HL-60/S4 treated with phorbol 12-myristate 13-acetate at 8.2 ng/mL for 4 days and 3 days (cell line): ENCODE measurements at regions not wholly inside any gene's neighbourhood (a gene's known extent, or its start where the extent isn't known, plus 50 kb on each side); places are given as distances from the start of the nearest gene placed in this dataset.
"Not testable (repeated sequence)": the region's sequence is repeated elsewhere in the genome, so short reads cannot be mapped to it uniquely, and the experiment has no call there.

ENCODE experiments used
- in situ Hi-C: fragments of 300-500 bp; cut with MboI; formaldehyde crosslinking; loops from 2 replicates; pipeline ENCODE4 v1.15.0; 2022; ENCODE audit warnings: low sequenced_read_pairs

DNA sequence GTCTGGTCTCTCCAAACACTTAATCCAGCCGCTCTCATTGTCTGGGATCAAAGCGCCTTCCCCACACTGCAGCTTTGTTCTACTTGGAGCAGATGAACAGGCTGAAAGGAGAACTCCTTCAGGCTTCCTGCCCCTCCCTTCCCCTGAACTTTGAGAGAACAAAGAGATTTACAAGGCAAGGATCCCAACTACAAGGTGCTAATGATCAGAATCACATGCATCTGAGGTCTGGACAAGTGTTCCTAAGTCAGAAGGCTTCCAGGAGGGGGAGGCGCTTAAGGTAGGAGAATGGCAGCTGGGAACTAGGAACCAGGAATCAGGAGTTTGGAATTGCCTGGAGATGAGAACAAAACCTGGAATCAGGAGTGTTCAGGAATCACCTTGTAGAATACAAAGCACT, 606.3 kb upstream of the CDH11 start:
- in situ Hi-C loops = no loop called here

DNA sequence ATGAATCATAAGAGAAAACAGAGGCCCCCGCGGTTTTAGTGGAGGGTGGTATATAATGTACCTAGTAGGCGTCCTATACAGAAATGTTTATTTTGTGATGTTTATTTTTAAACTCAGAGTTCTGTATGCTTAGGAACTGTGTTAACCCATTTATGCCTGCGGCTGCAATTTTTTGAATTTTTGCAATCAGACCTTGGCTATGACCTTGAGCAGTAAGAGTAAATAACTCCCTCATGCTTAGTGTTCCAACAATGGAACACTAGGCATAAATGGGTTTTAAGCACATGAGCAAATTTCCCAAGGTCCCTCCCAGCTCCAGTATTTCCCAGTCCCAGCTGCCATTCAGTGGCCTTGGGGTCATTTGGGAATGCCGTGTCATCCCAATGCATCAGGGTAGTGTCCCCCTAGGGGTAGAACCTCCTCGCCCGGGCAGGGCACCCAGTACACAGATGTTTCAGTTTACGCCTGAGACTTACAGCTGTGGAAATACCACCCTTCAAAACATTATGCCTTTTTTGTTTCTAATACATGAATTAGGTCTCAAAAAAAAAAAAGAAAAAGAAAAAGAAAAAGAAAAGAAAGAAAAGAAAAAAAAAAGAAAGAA, 605.8 kb upstream of the CDH11 start:
- in situ Hi-C loops = no loop called here

DNA sequence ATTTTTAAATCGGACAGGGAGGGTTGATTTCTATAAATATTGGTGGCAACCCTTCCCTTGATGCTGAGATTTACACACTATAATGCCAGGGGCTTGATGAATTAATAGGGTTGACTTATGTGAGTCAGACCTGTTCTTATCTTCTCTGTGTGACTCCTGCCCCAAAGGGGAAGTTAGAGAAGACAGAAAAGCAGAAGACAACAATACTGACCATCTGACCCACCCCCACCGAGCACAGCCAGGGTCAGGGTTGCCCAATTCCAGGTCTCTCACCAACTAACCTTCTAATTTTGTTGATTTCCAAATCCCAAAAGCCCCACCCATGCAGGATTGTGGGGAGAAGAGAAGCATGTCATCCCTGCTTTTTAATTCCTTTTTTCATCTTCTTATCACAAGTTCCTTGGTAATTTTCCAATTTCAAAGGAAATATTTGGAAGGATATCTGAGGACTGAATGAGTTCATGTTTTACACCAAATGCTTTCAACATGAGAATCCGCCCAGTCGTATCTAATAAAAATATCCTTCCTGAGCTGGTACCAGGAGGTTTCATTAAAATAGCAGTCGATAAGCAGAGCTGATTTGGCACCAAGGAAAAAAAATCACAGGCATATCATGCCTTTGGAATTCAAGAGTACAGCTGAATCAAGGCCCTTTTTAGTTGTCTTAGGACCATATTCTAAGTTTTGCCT, 603.4 kb upstream of the CDH11 start:
- in situ Hi-C loops = no loop called here

DNA sequence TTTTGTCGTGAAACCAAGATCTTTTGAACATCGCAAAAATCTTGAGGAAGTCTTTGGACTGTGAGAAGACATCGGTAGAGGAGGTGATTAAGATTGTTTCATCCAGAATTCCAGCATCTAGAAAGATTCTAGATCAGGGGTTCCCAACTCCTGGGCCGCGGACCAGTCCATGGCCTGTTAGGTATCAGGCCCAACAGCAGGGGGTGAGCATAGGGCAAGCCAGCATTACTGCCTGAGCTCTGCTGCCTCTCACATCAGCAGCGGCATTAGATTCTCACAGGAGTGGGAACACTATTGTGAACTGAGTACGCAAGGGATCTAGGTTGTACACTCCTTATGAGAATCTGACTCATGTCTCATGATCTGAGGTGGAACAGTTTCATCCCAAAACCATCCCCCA, 600.6 kb upstream of the CDH11 start:
- in situ Hi-C loops = no loop called here

DNA sequence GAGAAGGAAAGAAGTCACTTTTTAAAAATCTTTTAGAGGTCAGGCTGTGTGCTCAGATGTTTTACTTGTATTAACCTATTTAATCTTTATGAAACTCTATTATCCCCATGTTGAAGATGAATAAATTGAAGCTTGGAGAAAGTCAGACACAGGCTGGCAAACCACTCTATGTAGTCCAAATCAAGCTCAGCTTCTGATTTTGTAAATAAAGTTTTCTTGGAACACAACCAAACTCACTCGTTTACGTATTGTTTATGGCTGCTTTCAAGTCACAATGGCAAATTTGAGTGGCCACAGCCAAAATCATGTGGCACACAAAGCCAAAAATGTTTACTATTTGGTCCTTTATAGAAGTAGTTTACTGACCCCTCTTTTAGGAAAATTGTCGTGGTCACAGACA, 596.0 kb upstream of the CDH11 start:
- in situ Hi-C loops = no loop called here

DNA sequence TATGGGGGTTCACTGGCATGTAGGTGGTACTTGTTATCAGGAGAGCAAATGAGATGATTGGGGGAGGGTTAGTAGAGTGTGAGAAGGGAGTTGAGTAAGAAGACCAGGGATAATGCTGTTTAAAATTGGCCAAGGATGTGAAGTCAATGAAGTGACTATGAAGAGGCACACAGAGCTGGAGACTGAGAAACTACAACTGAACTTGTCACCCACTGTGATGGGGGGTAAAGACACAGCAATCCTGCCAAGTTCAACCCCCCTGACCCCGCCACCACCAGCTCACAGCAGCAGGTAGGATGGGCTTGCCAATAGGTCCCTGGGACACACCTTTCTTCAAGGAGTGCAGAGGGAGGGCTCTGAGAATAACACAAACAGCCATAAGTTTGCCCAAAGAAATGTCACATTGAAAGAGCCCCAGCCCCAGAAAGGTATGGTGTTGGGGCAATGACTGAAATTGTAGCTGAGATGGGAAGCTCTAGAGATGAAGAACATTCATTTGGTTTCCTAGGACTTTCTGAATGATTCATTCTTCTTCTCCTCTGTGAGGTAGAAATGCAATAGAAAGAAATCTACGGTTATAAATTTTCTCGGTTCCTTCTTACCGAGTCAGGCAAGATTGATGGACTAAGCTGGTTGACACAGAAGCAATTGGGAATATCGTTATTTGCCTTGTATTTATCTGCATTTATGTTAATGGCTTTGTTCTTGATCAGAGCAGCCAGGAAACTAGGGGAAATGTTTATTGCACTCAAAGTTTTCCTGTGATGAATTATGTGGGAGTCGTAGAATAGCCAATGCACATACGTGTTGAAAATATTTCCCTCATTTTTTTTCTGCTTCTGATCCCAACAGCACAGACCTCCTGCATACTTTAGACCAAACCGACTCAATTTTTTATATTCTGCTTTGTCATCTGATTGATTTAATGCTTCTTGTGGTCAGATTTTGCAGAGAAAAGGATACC, 595.2 kb upstream of the CDH11 start:
- in situ Hi-C loops = no loop called here

DNA sequence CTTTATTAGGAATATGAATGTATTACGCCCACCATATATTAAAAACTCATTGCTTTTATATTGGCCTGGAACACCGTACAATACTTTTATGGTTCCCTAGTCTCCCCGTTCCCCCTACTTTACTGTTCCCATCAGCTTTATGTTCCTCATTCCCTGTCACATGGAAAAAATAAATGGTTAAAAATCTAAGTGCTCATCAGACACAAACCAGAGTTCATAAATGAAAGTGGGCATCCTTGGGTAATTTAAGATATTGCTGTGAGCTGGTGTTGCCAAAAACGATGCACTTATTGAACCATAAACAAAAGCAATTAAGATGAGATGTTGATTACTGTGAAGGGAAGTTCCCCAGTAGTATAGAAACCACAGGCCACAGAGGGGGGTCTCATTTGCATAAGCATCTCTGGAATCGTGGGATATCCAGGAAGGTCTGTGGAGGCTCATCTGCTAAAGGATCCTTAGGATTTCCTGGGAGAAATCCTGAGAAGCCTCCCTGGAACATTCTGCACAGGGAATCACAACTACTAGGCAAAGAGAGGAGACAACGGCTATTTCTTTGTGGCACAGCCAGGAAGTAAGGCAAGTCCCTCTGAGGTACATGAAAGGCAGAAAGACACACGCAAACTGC, 591.4 kb upstream of the CDH11 start:
- in situ Hi-C loops = no loop called here

DNA sequence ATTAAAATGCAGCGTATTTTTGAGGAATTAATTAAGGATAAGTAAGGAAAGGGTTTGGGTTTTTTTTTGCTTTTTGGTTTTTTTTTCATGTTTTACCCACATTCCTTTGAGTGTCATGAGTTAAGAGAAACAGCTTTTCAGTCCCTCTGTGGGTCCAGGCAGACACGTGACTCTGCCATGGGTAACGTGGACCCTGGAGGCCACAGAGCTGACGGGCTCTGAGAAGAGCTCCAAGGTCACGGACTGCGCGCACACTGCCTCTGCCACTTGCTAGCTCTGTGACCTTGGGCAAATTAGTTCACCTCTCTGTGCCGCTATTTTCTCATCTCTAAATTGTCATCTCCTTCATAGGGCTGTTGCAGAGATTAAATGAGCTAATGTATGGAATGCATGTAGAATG, 588.2 kb upstream of the CDH11 start:
- in situ Hi-C loops = no loop called here

DNA sequence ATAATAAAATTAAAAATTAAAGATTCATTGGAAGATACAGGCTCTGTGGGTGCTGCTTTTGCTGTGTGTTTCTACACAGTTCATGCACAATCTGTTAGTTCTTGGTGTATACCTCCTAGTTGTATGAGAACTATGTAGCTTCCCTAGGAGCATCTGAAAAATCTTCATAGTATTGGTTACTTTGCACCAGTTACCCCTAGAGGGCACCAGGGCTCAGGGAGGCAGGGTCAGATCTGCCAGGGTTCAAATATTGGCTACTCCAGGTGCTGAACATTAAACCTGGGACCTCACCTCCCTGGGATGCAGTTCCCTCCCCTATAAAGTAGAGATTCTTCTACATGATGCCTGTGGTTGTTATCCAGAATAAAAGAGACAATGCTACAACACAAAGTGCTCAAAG, 583.0 kb upstream of the CDH11 start:
- in situ Hi-C loops = no loop called here

DNA sequence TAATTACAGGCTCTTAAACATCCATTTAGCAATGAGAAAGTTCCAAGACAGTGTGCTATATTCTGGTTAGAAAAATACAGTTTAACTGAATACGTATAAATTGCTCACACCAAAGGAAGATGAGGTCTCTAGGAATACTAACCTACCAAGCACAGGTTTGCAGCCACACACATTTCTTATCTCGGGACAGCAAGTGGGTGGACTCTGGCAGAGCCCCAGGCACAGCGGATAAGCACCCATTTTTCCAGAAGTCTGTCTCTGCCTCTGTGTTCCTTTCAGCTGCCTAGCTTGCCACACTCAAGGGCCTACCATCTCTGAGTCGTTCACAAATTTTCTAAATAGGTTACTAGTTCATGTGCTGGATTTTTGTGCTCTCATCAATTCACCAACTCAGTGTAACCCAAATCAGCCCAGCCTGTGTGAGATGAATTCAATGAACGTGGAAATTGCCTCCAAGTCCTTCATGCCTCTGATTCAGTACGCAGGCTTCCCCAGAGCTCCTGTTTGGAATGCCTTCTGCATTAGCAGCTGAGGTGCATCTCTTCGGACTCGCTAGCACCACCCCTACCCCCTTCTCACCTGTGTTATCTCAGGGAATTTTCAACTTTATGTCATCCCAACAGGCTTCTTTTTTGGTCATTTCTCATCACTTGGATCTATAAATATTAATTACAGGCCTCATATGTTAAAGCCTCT, 581.0 kb upstream of the CDH11 start:
- in situ Hi-C loops = no loop called here

DNA sequence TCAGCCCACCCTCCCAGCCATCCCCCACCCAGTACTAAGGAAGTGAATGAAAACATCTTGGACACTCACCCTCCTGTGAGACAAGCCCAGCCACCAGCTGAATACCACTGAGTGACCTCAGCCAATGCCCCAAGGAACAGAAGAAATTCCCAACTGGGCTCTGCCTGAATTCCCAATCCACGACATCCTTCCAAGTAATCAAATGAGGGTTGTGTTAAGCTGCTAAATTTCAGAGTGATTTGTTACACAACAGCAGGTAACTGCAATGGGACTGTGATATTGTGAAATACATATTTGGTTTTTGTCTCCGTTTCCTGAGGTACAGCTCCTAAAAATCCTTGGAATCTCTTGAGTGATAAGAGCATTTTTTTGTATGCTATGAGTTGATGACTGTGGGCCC, 578.7 kb upstream of the CDH11 start:
- in situ Hi-C loops = no loop called here

DNA sequence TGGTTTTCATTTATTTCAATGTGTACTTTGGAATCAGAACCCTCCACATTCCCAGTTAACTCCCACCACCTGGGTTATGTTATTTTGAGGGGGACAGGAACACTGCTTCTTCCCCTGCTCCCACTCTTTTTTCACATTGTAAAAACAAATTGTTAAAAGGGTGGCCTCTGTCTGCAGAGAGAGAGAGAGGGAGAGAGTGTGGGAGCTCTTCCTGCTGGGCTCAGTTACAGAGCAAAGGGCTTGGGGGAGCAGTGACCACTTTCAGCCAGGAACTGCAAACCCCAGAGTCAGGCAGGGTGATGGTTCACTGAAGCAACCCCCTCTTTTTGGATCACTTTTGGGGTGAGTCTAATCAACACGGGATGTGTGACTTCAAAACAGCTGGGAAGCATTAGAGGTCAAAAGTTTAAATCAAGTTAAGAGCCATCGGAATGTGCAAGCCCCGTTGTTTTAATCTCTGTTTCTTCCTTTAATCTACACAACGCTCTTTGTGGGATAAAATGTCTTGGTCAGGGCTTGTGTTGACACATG, 577.0 kb upstream of the CDH11 start:
- in situ Hi-C loops = no loop called here

DNA sequence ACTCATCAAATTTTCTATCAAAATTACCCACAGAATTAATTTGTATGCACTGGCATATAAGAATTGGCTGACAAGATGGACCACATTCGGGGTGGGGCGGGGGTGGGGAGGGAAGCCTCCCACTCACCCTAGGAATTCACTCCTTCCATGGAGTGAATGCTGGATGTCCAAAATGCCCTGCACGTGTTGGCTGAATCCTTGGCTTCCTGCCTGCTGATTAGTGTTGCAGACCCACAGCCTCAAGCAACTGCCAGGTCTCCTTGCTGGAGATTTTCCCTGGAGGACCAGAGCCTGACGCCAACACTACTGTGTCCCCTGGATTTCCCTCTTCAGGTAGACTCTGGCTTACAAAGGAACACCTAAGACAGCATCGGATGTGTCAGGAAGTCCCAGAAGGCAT, 575.7 kb upstream of the CDH11 start:
- in situ Hi-C loops = no loop called here

DNA sequence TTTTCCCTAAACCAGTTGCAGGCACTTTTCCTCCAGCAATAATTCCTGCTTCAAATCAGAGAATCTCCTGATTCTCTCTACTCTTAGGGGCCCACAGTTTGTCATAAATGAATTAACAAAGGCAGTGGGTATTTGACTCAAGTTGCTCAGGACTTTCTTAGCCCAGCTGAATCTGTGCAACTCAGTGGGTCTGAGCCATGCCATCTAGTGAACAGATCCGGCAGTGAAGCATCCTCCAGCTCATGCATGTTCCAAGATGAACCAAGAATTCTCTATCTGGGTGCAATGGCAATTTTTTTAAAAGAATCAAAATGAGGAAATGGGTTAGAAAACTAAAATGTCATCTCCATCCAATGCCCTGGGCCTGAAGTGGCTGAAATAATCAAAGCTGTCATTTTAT, 575.2 kb upstream of the CDH11 start:
- in situ Hi-C loops = no loop called here

DNA sequence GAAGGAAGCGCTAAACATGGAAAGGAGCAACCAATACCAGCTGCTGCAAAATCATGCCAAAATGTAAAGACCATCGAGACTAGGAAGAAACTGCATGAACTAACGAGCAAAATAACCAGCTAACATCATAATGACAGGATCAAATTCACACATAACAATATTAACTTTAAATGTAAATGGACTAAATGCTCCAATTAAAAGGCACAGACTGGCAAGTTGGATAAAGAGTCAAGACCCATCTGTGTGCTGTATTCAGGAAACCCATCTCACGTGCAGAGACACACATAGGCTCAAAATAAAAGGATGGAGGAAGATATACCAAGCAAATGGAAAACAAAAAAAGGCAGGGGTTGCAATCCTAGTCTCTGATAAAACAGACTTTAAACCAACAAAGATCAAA, 570.0 kb upstream of the CDH11 start:
- in situ Hi-C loops = not testable (repeated sequence)

DNA sequence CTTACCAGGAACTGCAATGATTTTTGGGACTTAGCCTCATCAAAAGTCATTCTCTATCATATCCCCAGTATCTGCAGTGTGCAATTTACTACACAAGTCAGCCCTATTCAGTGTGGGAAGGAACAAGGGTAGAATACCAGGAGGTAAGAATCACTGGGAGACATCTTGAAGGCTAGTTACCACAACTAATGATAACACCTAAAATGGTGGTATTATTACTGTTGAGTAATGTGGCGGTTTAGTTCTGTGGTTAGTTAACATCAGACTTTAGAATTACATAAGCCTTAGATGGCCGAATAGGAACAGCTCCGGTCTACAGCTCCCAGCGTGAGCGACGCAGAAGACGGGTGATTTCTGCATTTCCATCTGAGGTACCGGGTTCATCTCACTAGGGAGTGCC, 567.9 kb upstream of the CDH11 start:
- in situ Hi-C loops = no loop called here

DNA sequence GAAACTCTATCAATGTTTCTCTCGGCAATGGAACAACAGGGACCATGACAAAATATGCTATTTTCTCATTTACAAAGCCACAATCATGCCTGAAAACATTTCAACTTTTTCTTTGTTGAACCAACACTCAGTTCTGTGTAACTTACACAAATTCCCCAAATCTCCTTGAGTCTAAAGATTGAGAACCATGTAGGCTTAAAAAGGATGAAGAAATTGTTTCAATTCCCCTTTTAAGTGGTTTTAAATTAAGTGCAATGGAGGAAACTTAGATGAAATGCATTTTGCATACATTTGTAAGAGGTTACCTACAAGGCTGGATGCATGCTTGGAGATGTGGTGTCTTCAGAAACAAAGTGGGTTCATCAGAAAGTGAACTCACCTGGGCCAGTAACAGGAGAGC, 566.4 kb upstream of the CDH11 start:
- in situ Hi-C loops = no loop called here

DNA sequence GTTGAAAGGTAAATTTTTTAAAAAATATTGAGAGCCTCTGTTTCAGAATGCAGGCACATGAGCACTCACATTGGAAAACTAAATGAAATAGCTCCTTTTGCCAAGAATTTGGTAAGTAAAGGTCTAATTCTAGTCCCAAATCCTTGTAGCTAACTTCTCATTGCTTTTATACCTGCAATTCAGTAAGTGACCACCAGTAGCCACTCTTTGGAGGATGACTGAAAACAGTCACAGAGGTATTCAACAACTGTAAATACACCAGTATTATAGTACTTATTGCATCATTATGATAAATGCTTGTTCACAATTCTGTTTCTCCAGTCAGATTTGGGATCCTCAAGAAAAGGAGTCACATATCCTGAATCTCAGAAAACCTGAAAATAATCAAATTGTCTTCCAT, 562.4 kb upstream of the CDH11 start:
- in situ Hi-C loops = no loop called here

DNA sequence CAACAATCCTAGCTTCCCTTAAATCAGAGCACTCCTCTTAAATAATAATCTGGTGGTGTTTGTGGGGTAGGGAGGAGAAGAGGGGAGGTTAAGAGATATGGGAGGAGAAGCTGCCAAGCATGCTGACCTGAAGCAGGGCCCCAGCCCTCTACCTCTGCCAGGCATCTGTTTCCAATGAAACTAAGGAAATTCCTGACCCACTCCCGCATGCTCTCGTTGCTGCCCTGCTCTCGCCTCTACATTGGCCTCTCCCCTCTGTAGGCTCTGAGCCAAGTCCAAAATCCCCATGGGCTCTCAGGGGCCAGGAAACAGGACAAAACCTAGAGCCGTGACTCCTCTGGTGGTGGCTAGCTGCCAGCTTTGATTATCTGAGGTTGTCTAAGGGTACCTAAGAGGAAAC, 559.5 kb upstream of the CDH11 start:
- in situ Hi-C loops = no loop called here

DNA sequence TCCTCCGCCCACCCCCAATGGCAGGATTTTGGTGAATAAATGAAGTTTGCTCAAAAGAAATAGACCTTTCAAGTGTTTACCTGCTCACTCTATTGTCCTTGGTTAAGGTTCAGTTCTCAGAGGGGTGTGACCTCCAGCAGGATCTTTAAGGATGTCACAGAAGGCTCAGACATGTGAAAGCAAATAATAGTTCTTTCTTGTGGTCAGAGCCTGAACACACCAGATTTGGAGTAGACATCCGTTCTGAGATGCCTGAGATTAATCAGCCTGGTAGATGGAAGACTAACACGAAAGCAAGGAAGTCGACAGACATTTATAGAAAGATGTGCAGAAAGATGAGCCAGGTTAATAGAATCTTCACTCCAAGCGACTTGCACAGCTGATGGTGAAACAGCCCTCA, 557.9 kb upstream of the CDH11 start:
- in situ Hi-C loops = no loop called here

DNA sequence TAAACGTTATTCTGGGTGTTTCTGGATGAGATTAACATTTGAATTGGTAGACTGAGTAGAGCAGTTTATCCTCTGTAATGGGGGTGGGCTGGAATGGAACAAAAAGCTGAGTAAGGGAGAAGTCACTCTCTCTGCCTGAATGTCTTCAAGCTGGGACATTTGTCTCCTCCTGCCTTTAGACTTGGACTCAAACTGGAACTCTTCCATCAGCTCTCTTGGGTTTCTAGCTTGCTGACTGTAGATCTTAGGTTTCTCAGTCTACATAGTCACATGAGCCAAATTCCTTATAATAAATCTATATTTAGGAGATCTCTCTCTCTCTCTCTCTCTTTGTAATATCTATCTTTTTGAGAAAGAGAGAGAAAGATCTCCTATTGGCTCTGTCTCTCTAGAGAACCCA, 553.3 kb upstream of the CDH11 start:
- in situ Hi-C loops = no loop called here
